HUES48 (cell line): ENCODE measurements at regions not wholly inside any gene's neighbourhood (a gene's known extent, or its start where the extent isn't known, plus 50 kb on each side); places are given as distances from the start of the nearest gene placed in this dataset.
"Not testable (repeated sequence)": the region's sequence is repeated elsewhere in the genome, so short reads cannot be mapped to it uniquely, and the experiment has no call there.

Experiments used
- H3K27ac ChIP-seq: one replicate; pipeline ENCODE4 v1.7.0; 2013; ENCODE audit warnings: low read depth, low read length, inconsistent platforms
- H3K27me3 ChIP-seq: 2 replicates; pipeline ENCODE4 v1.6.1; 2013; ENCODE audit warnings: mild to moderate bottlenecking, low read length; ENCODE audit not compliant: control insufficient read depth, insufficient read depth
- H3K36me3 ChIP-seq: 2 replicates; pipeline ENCODE4 v1.6.1; 2013; ENCODE audit warnings: low read length; ENCODE audit not compliant: control insufficient read depth, insufficient read depth
- H3K4me1 ChIP-seq: 2 replicates; pipeline ENCODE4 v1.6.1; 2013; ENCODE audit warnings: mild to moderate bottlenecking, low read length; ENCODE audit not compliant: control insufficient read depth, insufficient read depth
- H3K4me3 ChIP-seq: 2 replicates; pipeline ENCODE4 v1.5.1; 2013; ENCODE audit warnings: mild to moderate bottlenecking, low read depth, low read length
- H3K9ac ChIP-seq: 2 replicates; pipeline ENCODE4 v1.6.1; 2013; ENCODE audit warnings: mild to moderate bottlenecking, low read depth, low read length, moderate library complexity
- H3K9me3 ChIP-seq: 2 replicates; pipeline ENCODE4 v1.6.1; 2013; ENCODE audit warnings: low read length; ENCODE audit not compliant: control insufficient read depth, insufficient read depth

DNA sequence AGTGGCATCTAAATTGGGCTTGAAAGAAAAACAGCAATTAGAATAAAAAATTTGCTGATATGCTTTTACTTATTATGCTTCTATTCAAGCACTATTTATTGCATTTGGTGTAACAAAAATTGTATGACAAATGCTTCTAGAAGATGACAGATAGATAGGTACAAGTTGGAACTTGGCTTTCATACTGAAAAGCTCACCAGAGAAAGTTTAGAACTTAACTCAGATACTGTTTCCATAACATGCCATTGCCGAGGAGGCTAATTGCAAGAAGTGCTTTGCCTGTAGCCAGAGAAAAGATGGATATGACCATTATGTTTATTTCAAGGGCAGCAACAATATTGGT, 123.8 kb downstream of the NFKBIZ start:
- 0 out of 2 replicates have a peak, but pooled peaks cover 1% of the 10 kb centered on the region for H3K4me1 ChIP-seq
- no peaks in the 10 kb centered on the region for H3K27me3 ChIP-seq
- no peak overlapping the region for H3K4me3 ChIP-seq
- H3K36me3 ChIP-seq: no peaks in the 10 kb centered on the region
- no peaks in the 10 kb centered on the region for H3K9me3 ChIP-seq
- no peak overlapping the region for H3K27ac ChIP-seq
- no peak overlapping the region for H3K9ac ChIP-seq

DNA sequence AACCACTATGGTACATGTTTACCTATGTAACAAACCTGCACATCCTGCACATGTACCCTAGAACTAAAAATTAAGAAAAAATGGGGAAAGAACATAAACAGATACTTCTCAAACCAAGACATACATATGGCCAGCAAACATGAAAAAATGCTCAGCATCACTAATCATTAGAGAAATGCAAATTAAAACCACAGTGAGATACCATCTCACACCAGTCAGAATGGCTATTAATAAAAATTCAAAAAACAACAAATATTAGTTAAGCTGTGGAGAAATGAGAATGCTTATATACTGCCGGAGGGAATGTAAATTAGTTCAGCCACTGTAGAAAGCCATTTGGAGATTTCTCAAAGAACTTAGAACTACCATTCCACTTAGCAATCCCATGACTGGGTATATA, 126.1 kb downstream of the NFKBIZ start:
- not testable (repeated sequence) for H3K27ac ChIP-seq, H3K9ac ChIP-seq, H3K4me3 ChIP-seq, H3K4me1 ChIP-seq, H3K36me3 ChIP-seq, H3K27me3 ChIP-seq, H3K9me3 ChIP-seq

DNA sequence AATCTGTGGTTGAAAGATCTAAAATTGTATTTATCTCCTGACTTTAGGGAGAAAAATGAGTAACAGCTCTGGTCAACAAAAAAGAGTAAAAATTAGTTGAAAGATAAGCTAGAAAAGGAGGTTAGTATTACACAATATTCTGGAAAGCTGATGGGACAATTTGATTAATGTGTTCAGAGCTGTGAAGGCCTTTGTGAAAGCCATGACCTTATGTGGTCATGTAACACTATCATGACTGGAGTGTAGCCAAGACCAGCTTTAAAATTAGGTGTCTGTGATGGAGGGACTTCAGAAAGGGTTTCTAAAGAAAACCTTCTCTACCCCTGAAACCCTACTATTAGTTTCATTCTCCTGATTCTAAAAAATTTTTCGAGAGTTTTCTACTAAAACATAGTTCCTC, 127.2 kb downstream of the NFKBIZ start:
- H3K4me1 ChIP-seq: 0 out of 2 replicates have a peak, but pooled peaks cover 4% of the 10 kb centered on the region
- H3K27ac ChIP-seq: no peak overlapping the region
- no peak overlapping the region for H3K4me3 ChIP-seq
- no peaks in the 10 kb centered on the region for H3K36me3 ChIP-seq
- H3K9me3 ChIP-seq: no peaks in the 10 kb centered on the region
- H3K9ac ChIP-seq: no peak overlapping the region
- H3K27me3 ChIP-seq: no peaks in the 10 kb centered on the region

DNA sequence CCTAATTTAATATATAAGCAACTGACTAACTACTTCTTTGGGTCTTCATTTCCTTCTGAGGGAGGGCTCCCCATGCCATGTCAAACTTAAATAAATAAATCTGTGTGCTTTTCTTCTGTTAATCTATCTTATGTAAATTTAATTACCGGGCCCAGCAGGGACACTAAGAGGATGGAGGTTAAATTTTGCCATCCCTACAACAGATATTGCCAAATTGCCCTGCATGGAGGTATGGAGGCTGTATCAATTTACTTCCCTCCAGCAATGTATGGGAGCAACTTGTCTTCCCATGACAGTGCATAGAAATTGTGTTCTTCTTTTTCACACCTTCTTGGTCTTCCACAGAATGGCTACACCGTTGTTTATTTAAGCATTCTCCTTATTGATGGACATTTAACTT, 129.0 kb downstream of the NFKBIZ start:
- no peaks in the 10 kb centered on the region for H3K9me3 ChIP-seq
- H3K9ac ChIP-seq: no peak overlapping the region
- H3K27me3 ChIP-seq: no peaks in the 10 kb centered on the region
- 0 out of 2 replicates have a peak, but pooled peaks cover 4% of the 10 kb centered on the region for H3K4me1 ChIP-seq
- H3K4me3 ChIP-seq: no peak overlapping the region
- no peak overlapping the region for H3K27ac ChIP-seq
- no peaks in the 10 kb centered on the region for H3K36me3 ChIP-seq

DNA sequence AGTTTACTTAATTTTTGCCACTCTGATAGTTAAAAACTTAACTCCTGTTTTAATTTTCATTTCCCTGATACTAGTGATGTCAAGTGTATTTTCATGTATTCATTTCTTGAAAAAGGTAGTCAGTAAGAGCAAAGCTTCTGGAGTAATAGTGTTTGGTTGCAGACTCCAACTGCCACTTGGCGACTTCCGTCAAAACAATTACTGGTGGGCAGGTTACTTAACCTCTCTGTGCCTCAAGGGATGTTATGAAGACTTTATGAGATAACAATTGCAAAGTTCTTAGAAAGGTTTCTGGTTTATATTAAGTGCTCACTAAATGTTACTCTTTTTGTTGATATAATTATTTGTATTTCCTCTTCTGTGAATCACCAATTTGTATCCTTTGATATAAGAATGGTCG, 129.7 kb downstream of the NFKBIZ start:
- no peaks in the 10 kb centered on the region for H3K27me3 ChIP-seq
- H3K27ac ChIP-seq: no peak overlapping the region
- no peak overlapping the region for H3K4me3 ChIP-seq
- H3K9ac ChIP-seq: no peak overlapping the region
- H3K36me3 ChIP-seq: no peaks in the 10 kb centered on the region
- H3K9me3 ChIP-seq: no peaks in the 10 kb centered on the region
- H3K4me1 ChIP-seq: 0 out of 2 replicates have a peak, but pooled peaks cover 4% of the 10 kb centered on the region

DNA sequence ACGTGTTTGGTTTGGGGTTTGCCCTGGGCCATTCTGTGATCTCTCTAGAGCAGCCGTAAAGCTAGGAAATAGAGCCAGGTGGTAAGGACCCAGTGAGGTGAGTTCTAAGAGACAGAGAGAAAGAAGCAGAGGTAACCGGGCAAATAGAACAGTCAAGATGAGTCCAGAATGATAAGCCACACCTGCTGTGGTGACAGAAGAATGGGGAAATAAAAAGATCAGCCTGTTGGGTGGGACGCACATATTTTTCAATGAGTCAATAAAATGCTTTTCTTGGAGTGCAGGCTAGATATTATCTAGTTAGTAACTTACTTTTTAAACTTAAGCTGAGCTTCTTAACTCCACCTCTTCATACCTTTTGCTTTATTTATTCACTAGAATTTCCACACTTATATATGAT, 135.0 kb downstream of the NFKBIZ start:
- no peaks in the 10 kb centered on the region for H3K36me3 ChIP-seq
- no peaks in the 10 kb centered on the region for H3K9me3 ChIP-seq
- H3K27me3 ChIP-seq: no peaks in the 10 kb centered on the region
- H3K27ac ChIP-seq: no peak overlapping the region
- no peaks in the 10 kb centered on the region for H3K4me1 ChIP-seq
- no peak overlapping the region for H3K9ac ChIP-seq
- H3K4me3 ChIP-seq: no peak overlapping the region

DNA sequence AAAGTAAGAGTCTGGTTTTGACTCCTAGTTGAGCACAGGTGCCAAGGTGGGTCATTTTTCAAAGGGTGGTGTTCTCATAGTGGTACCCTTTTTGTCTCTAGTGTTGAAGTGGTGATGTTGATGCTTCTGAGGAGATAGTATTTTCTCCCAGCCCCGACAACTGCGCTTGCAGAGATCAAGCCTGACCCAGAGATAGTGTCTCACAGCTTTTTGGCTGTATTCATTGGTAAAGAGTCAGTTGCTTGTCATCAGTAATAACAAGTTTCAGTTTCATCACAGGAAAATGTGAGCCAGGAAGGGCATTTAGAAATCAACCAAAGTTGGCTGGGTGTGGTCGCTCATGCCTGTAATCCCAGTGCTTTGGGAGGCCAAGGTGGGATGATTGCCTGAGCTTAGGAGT, 139.3 kb downstream of the NFKBIZ start:
- Histone ChIP-seq H3K4me1 (no peaks in the 10 kb centered on the region), H3K27me3 (no peaks in the 10 kb centered on the region), H3K36me3 (no peaks in the 10 kb centered on the region), H3K4me3 (no peak overlapping the region), H3K9ac (no peak overlapping the region), H3K9me3 (no peaks in the 10 kb centered on the region), H3K27ac (no peak overlapping the region)

DNA sequence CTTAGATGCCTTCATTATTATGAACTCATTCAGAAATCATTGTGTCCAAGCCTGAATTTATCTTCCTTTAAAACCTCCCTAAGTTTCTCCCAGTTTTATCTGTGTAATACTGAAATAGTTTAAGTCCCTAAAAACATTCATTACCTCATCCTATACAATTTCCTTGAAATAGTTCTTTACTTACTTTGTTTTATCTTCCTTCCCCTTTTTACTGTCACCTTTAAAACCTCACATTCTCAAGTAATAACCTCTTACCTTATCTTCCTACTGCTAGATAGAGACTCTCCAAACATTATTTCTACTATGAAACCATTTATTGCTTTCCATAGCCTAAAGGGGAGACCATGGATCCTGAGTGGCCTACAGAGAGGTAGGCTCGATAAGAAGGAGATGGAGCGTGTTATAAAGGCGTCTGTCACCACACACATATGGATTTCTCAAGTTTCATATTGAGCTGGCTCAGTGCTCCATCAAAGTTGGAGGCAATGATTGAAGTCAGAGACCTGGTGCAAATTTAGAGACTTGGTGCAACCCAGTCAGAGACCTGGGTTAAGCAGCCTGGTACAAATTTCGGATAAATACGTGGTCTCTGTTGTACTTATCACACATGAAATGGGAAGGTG, 140.4 kb downstream of the NFKBIZ start:
- no peaks in the 10 kb centered on the region for H3K9me3 ChIP-seq
- H3K4me3 ChIP-seq: no peak overlapping the region
- no peaks in the 10 kb centered on the region for H3K4me1 ChIP-seq
- no peaks in the 10 kb centered on the region for H3K36me3 ChIP-seq
- H3K9ac ChIP-seq: no peak overlapping the region
- no peaks in the 10 kb centered on the region for H3K27me3 ChIP-seq
- H3K27ac ChIP-seq: no peak overlapping the region

DNA sequence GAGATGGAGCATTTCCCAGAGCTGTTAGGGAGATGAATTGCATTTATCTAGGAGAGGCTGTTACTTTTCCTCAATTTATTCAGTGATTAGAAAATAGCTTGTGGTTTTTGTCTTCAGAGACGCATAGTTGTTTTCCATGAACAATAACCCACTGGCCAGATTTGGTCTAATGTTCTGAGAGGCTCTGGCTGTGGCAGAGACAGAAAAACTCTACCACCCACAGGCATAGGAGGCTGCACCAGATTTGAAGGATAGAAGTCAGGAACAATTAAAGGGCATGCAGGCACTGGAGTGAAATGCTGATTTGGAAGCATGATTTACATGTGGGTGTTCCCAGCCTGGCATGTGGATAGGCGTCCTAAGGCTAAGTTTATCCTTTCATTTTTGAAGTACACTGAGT, 143.5 kb downstream of the NFKBIZ start:
- H3K9me3 ChIP-seq: no peaks in the 10 kb centered on the region
- no peaks in the 10 kb centered on the region for H3K27me3 ChIP-seq
- no peak overlapping the region for H3K9ac ChIP-seq
- H3K27ac ChIP-seq: no peak overlapping the region
- no peak overlapping the region for H3K4me3 ChIP-seq
- no peaks in the 10 kb centered on the region for H3K36me3 ChIP-seq
- no peaks in the 10 kb centered on the region for H3K4me1 ChIP-seq

DNA sequence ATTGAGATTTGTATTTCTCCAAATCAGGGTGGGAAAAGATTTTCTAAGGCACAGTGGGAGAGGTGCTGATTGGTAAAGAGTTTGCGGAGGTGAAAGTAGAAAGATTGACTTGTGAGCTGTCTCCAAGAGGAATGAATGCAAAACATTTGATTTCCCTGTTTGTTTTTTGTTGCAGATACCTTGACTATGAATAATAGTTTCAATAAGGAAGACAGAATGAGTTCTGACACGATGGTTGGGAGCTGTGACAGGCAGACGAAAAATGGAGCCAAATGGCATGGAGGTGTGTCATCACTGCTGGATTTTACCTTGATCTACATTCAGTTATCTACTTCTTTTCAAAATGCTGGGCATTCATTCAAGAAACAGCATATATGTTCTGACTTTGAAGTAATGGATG, 145.1 kb downstream of the NFKBIZ start:
- Histone ChIP-seq H3K9ac (no peak overlapping the region), H3K36me3 (no peaks in the 10 kb centered on the region), H3K4me1 (no peaks in the 10 kb centered on the region), H3K27me3 (no peaks in the 10 kb centered on the region), H3K27ac (no peak overlapping the region), H3K9me3 (no peaks in the 10 kb centered on the region), H3K4me3 (no peak overlapping the region)

DNA sequence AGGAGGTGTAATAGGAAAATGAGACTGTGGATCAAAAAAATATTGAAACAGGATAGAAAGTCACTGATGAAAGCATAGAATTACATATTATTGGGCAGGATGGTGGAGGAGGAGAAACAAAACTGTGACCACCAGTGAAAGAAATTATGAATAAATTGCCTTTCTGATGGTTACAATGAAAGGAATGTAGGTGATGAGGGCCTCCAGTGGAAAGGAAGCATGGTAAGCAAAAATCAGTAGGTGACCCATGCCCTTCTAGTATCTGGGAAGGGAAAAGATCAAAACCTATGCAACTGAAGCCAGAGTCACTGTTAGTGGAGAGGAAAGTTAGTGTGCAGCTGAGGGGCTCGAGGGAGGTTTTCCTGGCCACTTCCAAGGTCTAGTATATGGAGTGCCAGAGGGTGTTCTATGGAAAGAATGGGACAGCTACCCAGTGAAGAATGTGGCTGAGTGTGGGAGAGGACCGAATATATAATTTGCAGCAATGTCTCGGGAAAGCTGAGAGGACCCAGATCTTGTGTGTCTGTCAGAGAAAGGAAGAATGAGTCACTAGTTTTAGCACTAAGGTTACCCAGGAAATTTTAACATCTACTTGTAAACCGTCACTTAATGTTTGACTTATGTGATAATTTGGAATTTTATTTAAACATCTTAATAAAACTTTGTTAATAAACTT, 146.2 kb downstream of the NFKBIZ start:
- no peaks in the 10 kb centered on the region for H3K4me1 ChIP-seq

More for the DNA sequence above, 146.2 kb downstream of the NFKBIZ start:
- H3K27me3 ChIP-seq: no peaks in the 10 kb centered on the region
- no peak overlapping the region for H3K27ac ChIP-seq
- no peak overlapping the region for H3K4me3 ChIP-seq
- H3K36me3 ChIP-seq: no peaks in the 10 kb centered on the region
- no peak overlapping the region for H3K9ac ChIP-seq
- no peaks in the 10 kb centered on the region for H3K9me3 ChIP-seq
